Endodermal cell (in vitro differentiated cells): ENCODE measurements at regions not wholly inside any gene's neighbourhood (a gene's known extent, or its start where the extent isn't known, plus 50 kb on each side); places are given as distances from the start of the nearest gene placed in this dataset.

Source experiments
- DNase-seq: peaks from one replicate; pipeline ENCODE4 v3.0.0-alpha.2; 2017
- H3K27ac ChIP-seq: 2 replicates; pipeline ENCODE4 v1.5.1; 2013; ENCODE audit warnings: mild to moderate bottlenecking, low read depth, low read length, moderate library complexity
- H3K27me3 ChIP-seq: 2 replicates; pipeline ENCODE4 v1.6.1; 2013; ENCODE audit warnings: mild to moderate bottlenecking, low read length, moderate library complexity; ENCODE audit not compliant: insufficient read depth, control insufficient read depth, poor library complexity, severe bottlenecking
- H3K36me3 ChIP-seq: 2 replicates; pipeline ENCODE4 v1.7.0; 2013; ENCODE audit warnings: mild to moderate bottlenecking, low read length, moderate library complexity; ENCODE audit not compliant: control insufficient read depth, insufficient read depth
- H3K4me1 ChIP-seq: one replicate; pipeline ENCODE4 v1.7.0; 2013; ENCODE audit warnings: low read length; ENCODE audit not compliant: control insufficient read depth, insufficient read depth
- H3K4me3 ChIP-seq: 2 replicates; pipeline ENCODE4 v1.5.1; 2013; ENCODE audit warnings: mild to moderate bottlenecking, low read length, moderate library complexity
- H3K9ac ChIP-seq: 2 replicates; pipeline ENCODE4 v1.6.1; 2013; ENCODE audit warnings: mild to moderate bottlenecking, low read length, moderate library complexity; ENCODE audit not compliant: poor library complexity, severe bottlenecking; ENCODE audit errors: extremely low read depth
- H3K9me3 ChIP-seq: 2 replicates; pipeline ENCODE4 v1.6.1; 2013; ENCODE audit warnings: mild to moderate bottlenecking, low read length, moderate library complexity; ENCODE audit not compliant: control insufficient read depth
- H3K27ac Mint-ChIP-seq: 2 replicates; pipeline ENCODE4 v1.8.0; 2020; ENCODE audit warnings: mixed read lengths
- H3K27me3 Mint-ChIP-seq: 2 replicates; pipeline ENCODE4 v1.8.0; 2021; ENCODE audit warnings: mild to moderate bottlenecking, mixed read lengths; ENCODE audit not compliant: insufficient read depth
- H3K36me3 Mint-ChIP-seq: 2 replicates; pipeline ENCODE4 v1.8.0; 2020; ENCODE audit warnings: low read depth, mixed read lengths
- H3K4me1 Mint-ChIP-seq: 2 replicates; pipeline ENCODE4 v1.8.0; 2020; ENCODE audit warnings: mixed read lengths
- H3K4me3 Mint-ChIP-seq: 2 replicates; pipeline ENCODE4 v1.8.0; 2020; ENCODE audit warnings: mild to moderate bottlenecking, moderate library complexity, mixed read lengths
- H3K9me3 Mint-ChIP-seq: 2 replicates; pipeline ENCODE4 v1.8.0; 2020; ENCODE audit warnings: mild to moderate bottlenecking, mixed read lengths
- CTCF ChIP-seq: fragments of 200-600 bp; sonication (generic); conservative IDR thresholded peaks from 2 replicates; pipeline ENCODE4 v1.5.0; 2021; ENCODE audit warnings: antibody characterized with exemption, mild to moderate bottlenecking
- WGBS, 2 experiments: methylation state at CpG; one replicate each; pipeline versions ENCODE4 v1.1.5 to v1.1.7; 2013; ENCODE audit warnings: missing lambda C conversion rate in 2 of 2, mixed read lengths in 1 of 2; ENCODE audit not compliant: insufficient coverage in 1 of 2, insufficient read length in 1 of 2; 5-methylcytosine and 5-hydroxymethylcytosine counted together

GRCh38 chr13:68173111-68173510 is 943.0 kb upstream of the PCDH9 start:
- H3K36me3 ChIP-seq = no peaks in the 10 kb centered on the region
- no peak for TF ChIP-seq CTCF
- DNase-seq = no peak
- 86 to 93% methylated on average over 1 to 2 of the region's 2 CpGs for WGBS, 2 experiments
- Mint-ChIP-seq H3K27me3 (no peaks in the 10 kb centered on the region), H3K9me3 (peaks cover 3% of the 10 kb centered on the region), H3K36me3 (no peaks in the 10 kb centered on the region), H3K4me1 (no peaks in the 10 kb centered on the region), H3K27ac (no peak overlapping the region), H3K4me3 (no peak overlapping the region)
- H3K9me3 ChIP-seq = no peaks in the 10 kb centered on the region
- H3K27me3 ChIP-seq = no peaks in the 10 kb centered on the region
- H3K27ac ChIP-seq = no peak overlapping the region
- no peak overlapping the region for H3K9ac ChIP-seq
- H3K4me3 ChIP-seq = no peak overlapping the region
- no peaks in the 10 kb centered on the region for H3K4me1 ChIP-seq

- WGBS, 2 experiments = 97 to 100% methylated on average over 12 to 37 of the region's 37 CpGs
- H3K36me3 Mint-ChIP-seq = no peaks in the 10 kb centered on the region
- Histone ChIP-seq H3K9ac (no peak overlapping the region), H3K27me3 (no peaks in the 10 kb centered on the region), H3K36me3 (no peaks in the 10 kb centered on the region), H3K27ac (no peak overlapping the region), H3K9me3 (no peaks in the 10 kb centered on the region), H3K4me3 (no peak overlapping the region), H3K4me1 (no peaks in the 10 kb centered on the region)
- no peak for TF ChIP-seq CTCF
- H3K9me3 Mint-ChIP-seq = peaks cover 3% of the 10 kb centered on the region
- no peaks in the 10 kb centered on the region for H3K27me3 Mint-ChIP-seq
- H3K4me1 Mint-ChIP-seq = no peaks in the 10 kb centered on the region
- no peak overlapping the region for H3K4me3 Mint-ChIP-seq
- H3K27ac Mint-ChIP-seq = no peak overlapping the region
- DNase-seq = no peak
Measured at GRCh38 chr13:68170961-68171360, 940.8 kb upstream of the PCDH9 start.

- H3K27me3 ChIP-seq = no peaks in the 10 kb centered on the region
- no peak overlapping the region for H3K4me3 ChIP-seq
- Mint-ChIP-seq H3K4me1 (no peaks in the 10 kb centered on the region), H3K36me3 (no peaks in the 10 kb centered on the region), H3K27ac (no peak overlapping the region), H3K4me3 (no peak overlapping the region), H3K27me3 (no peaks in the 10 kb centered on the region), H3K9me3 (peaks cover 3% of the 10 kb centered on the region)
- TF ChIP-seq CTCF = no peak
- H3K9me3 ChIP-seq = no peaks in the 10 kb centered on the region
- H3K27ac ChIP-seq = no peak overlapping the region
- H3K9ac ChIP-seq = no peak overlapping the region
- no peaks in the 10 kb centered on the region for H3K36me3 ChIP-seq
- no peak for DNase-seq
- no peaks in the 10 kb centered on the region for H3K4me1 ChIP-seq
Measured at GRCh38 chr13:68168448-68168847, 938.3 kb upstream of the PCDH9 start.
